SK-N-MC (cell line): ENCODE measurements at regions not wholly inside any gene's neighbourhood (a gene's known extent, or its start where the extent isn't known, plus 50 kb on each side); places are given as distances from the start of the nearest gene placed in this dataset.

ENCODE experiments used
- DNase-seq: peaks from one replicate; pipeline ENCODE4 v3.0.0-alpha.2; 2011; ENCODE audit warnings: low read depth, low spot score
- H3K27ac ChIP-seq: fragments of 200-600 bp; sonication (generic); 2 replicates; pipeline ENCODE4 v1.5.1; 2016; ENCODE audit warnings: mixed run types
- H3K36me3 ChIP-seq: fragments of 200-600 bp; sonication (generic); 2 replicates; pipeline ENCODE4 v1.6.1; 2017; ENCODE audit warnings: antibody characterized with exemption, low read length, mixed read lengths; ENCODE audit not compliant: insufficient read depth
- H3K4me3 ChIP-seq: fragments of 200-600 bp; sonication (generic); 2 replicates; pipeline ENCODE4 v1.5.1; 2016
- H3K9ac ChIP-seq: fragments of 200-600 bp; sonication (generic); 2 replicates; pipeline ENCODE4 v1.8.0; 2017; ENCODE audit warnings: mixed run types, mixed read lengths; ENCODE audit not compliant: insufficient read length
- H3K9me3 ChIP-seq: fragments of 200-600 bp; sonication (generic); 2 replicates; pipeline ENCODE4 v1.6.1; 2017; ENCODE audit warnings: low read depth, mild to moderate bottlenecking, antibody characterized with exemption, low read length, moderate library complexity, mixed read lengths
- EZH2 ChIP-seq: fragments of 200-600 bp; sonication (generic); IDR thresholded peaks from one replicate; pipeline ENCODE4 v1.6.1; 2017; ENCODE audit warnings: antibody characterized with exemption
- FOXP2 ChIP-seq: optimal IDR thresholded peaks from 2 replicates; pipeline ENCODE3; 2011; ENCODE audit warnings: mild to moderate bottlenecking, moderate library complexity; ENCODE audit not compliant: insufficient read depth; ENCODE audit errors: extremely low read length, control extremely low read depth
- POLR2AphosphoS5 ChIP-seq: IDR thresholded peaks from 2 replicates; pipeline ENCODE4 v1.6.1; 2012; ENCODE audit warnings: mild to moderate bottlenecking, low read depth, low read length, borderline replicate concordance

GRCh38 chr3:76872999-76873398, 166.9 kb upstream of the ROBO2 start:
- no peak for DNase-seq
- H3K36me3 ChIP-seq, result no peaks in the 10 kb centered on the region
- no peak for TF ChIP-seq EZH2
- TF ChIP-seq POLR2AphosphoS5, result no peak
- no peak for TF ChIP-seq FOXP2
- H3K9me3 ChIP-seq, result no peaks in the 10 kb centered on the region
- no peak overlapping the region for H3K4me3 ChIP-seq
- no peak overlapping the region for H3K9ac ChIP-seq
- no peak overlapping the region; the same call in 1 of the 2 replicates for H3K27ac ChIP-seq

- no peak for TF ChIP-seq FOXP2
- no peak for TF ChIP-seq POLR2AphosphoS5
- TF ChIP-seq EZH2, result no peak
- H3K27ac ChIP-seq, result no peak overlapping the region
- no peak for DNase-seq
- H3K9ac ChIP-seq, result no peak overlapping the region
- H3K4me3 ChIP-seq, result no peak overlapping the region
- no peaks in the 10 kb centered on the region for H3K36me3 ChIP-seq
- H3K9me3 ChIP-seq, result no peaks in the 10 kb centered on the region
Observed at GRCh38 chr3:76873532-76874242, 166.2 kb upstream of the ROBO2 start.

GRCh38 chr3:76879959-76880358, 159.9 kb upstream of the ROBO2 start:
- H3K9ac ChIP-seq, result no peak overlapping the region
- no peaks in the 10 kb centered on the region for H3K9me3 ChIP-seq
- no peak for DNase-seq
- no peaks in the 10 kb centered on the region for H3K36me3 ChIP-seq
- no peak overlapping the region for H3K27ac ChIP-seq
- no peak overlapping the region for H3K4me3 ChIP-seq
- no peak for TF ChIP-seq FOXP2

- H3K4me3 ChIP-seq, result no peak overlapping the region
- no peak overlapping the region for H3K9ac ChIP-seq
- H3K9me3 ChIP-seq, result no peaks in the 10 kb centered on the region
- H3K36me3 ChIP-seq, result no peaks in the 10 kb centered on the region
- DNase-seq, result no peak
- no peak for TF ChIP-seq POLR2AphosphoS5
- no peak overlapping the region for H3K27ac ChIP-seq
Observed at GRCh38 chr3:76886761-76887500, 153.0 kb upstream of the ROBO2 start.

GRCh38 chr3:76888856-76889255, 151.0 kb upstream of the ROBO2 start:
- Histone ChIP-seq H3K9ac (no peak overlapping the region), H3K4me3 (no peak overlapping the region), H3K36me3 (no peaks in the 10 kb centered on the region), H3K27ac (no peak overlapping the region), H3K9me3 (no peaks in the 10 kb centered on the region)
- TF ChIP-seq FOXP2 (no peak), EZH2 (no peak), POLR2AphosphoS5 (no peak)
- no peak for DNase-seq

GRCh38 chr3:76889911-76890310, 150.0 kb upstream of the ROBO2 start:
- Histone ChIP-seq H3K36me3 (no peaks in the 10 kb centered on the region), H3K4me3 (no peak overlapping the region), H3K9me3 (no peaks in the 10 kb centered on the region), H3K27ac (no peak overlapping the region), H3K9ac (no peak overlapping the region)
- no peak for TF ChIP-seq POLR2AphosphoS5
- TF ChIP-seq FOXP2, result no peak
- TF ChIP-seq EZH2, result no peak
- DNase-seq, result no peak

- no peaks in the 10 kb centered on the region for H3K9me3 ChIP-seq
- no peak overlapping the region for H3K9ac ChIP-seq
- H3K4me3 ChIP-seq, result peak overlapping the region; percentile 40; the same call in 1 of the 2 replicates
- H3K27ac ChIP-seq, result peak overlapping the region; percentile 42; the same call in 1 of the 2 replicates
- DNase-seq, result no peak
- no peak for TF ChIP-seq EZH2
- TF ChIP-seq FOXP2, result no peak
- TF ChIP-seq POLR2AphosphoS5, result no peak
- no peaks in the 10 kb centered on the region for H3K36me3 ChIP-seq
Observed at GRCh38 chr3:76897076-76897475, 142.8 kb upstream of the ROBO2 start.

GRCh38 chr3:76900596-76900995, 139.3 kb upstream of the ROBO2 start:
- Histone ChIP-seq H3K9ac (no peak overlapping the region), H3K4me3 (no peak overlapping the region), H3K27ac (peak overlapping the region; percentile 74), H3K9me3 (no peaks in the 10 kb centered on the region), H3K36me3 (no peaks in the 10 kb centered on the region)
- no peak for TF ChIP-seq POLR2AphosphoS5
- no peak for TF ChIP-seq EZH2
- no peak for TF ChIP-seq FOXP2
- no peak for DNase-seq

GRCh38 chr3:76908156-76908555, 131.7 kb upstream of the ROBO2 start:
- Histone ChIP-seq H3K36me3 (no peaks in the 10 kb centered on the region), H3K27ac (no peak overlapping the region), H3K4me3 (no peak overlapping the region), H3K9ac (no peak overlapping the region), H3K9me3 (no peaks in the 10 kb centered on the region)
- DNase-seq, result no peak
- TF ChIP-seq POLR2AphosphoS5 (no peak), EZH2 (no peak), FOXP2 (no peak)
